MG63 (cell line): ENCODE measurements at regions not wholly inside any gene's neighbourhood (a gene's known extent, or its start where the extent isn't known, plus 50 kb on each side); places are given as distances from the start of the nearest gene placed in this dataset.

ENCODE experiments used
- DNase-seq: peaks from one replicate; pipeline ENCODE4 v3.0.0-alpha.2; 2020
- H3K27me3 ChIP-seq: fragments of 250-450 bp; sonication (Bioruptor Pico); 2 replicates; pipeline ENCODE4 v1.5.1; 2020; ENCODE audit warnings: mild to moderate bottlenecking, moderate library complexity
- H3K36me3 ChIP-seq: fragments of 250-450 bp; sonication (Bioruptor Pico); 2 replicates; pipeline ENCODE4 v1.5.1; 2020; ENCODE audit warnings: mild to moderate bottlenecking, moderate library complexity
- H3K4me3 ChIP-seq: fragments of 250-450 bp; sonication (Bioruptor Pico); 2 replicates; pipeline ENCODE4 v1.5.1; 2020; ENCODE audit warnings: mild to moderate bottlenecking, moderate library complexity
- H3K9me3 ChIP-seq: fragments of 250-450 bp; sonication (Bioruptor Pico); 2 replicates; pipeline ENCODE4 v1.5.1; 2020; ENCODE audit warnings: mild to moderate bottlenecking, moderate library complexity

DNA sequence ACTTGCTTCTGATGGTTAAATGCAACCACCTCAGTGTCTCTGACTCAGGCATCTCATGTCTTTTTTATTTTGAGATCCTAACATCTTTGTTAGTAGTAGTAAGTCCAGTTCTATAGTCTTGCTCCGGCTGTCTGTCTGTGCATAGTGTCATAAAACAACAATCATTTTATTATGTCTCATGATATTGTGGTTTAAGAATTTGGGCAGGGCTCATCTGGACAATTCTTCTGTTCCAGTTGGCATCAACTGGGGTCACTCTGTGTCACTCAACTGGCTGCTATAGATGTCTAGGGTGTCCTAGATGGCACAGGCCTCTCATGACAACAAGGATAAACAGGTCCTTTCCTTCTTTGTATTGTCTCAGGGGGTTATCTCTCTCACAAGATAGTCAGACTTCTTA is 299.6 kb upstream of the ZNF521 start:
- H3K9me3 ChIP-seq: peaks cover 7% of the 10 kb centered on the region
- H3K4me3 ChIP-seq: no peak overlapping the region
- H3K36me3 ChIP-seq: no peaks in the 10 kb centered on the region
- no peaks in the 10 kb centered on the region for H3K27me3 ChIP-seq
- no peak for DNase-seq

- peaks cover 10% of the 10 kb centered on the region for H3K9me3 ChIP-seq
- H3K4me3 ChIP-seq: no peak overlapping the region
- peak; percentile 66 for DNase-seq
- H3K27me3 ChIP-seq: no peaks in the 10 kb centered on the region
- no peaks in the 10 kb centered on the region for H3K36me3 ChIP-seq
Measured at GRCh38 chr18:25650201-25650941, 298.4 kb upstream of the ZNF521 start.

GRCh38 chr18:25648716-25649260 is 296.8 kb upstream of the ZNF521 start:
- Histone ChIP-seq H3K9me3 (peaks cover 10% of the 10 kb centered on the region), H3K36me3 (no peaks in the 10 kb centered on the region), H3K27me3 (no peaks in the 10 kb centered on the region), H3K4me3 (no peak overlapping the region)
- no peak for DNase-seq

DNA sequence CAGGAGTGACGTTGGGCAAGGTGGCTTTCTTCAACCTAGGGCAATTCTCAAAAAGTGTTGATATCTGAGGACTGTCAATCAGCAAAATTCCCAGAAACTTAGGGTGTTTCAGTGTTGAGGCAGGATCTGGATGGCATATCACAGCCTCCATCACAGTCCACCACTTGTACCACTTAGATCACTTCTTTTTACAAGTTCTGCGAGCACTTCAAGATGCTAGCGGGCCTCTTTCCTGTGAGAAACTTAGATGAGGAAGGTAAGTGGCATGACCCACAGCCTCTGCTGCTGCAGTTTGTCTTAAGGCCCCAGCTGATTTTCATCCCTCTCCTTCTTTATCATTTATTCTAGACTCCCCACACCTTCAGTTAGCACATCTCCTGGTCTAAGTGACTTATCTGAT is 295.4 kb upstream of the ZNF521 start:
- no peak for DNase-seq
- no peaks in the 10 kb centered on the region for H3K27me3 ChIP-seq
- H3K36me3 ChIP-seq: no peaks in the 10 kb centered on the region
- H3K9me3 ChIP-seq: peaks cover 10% of the 10 kb centered on the region
- no peak overlapping the region for H3K4me3 ChIP-seq

DNA sequence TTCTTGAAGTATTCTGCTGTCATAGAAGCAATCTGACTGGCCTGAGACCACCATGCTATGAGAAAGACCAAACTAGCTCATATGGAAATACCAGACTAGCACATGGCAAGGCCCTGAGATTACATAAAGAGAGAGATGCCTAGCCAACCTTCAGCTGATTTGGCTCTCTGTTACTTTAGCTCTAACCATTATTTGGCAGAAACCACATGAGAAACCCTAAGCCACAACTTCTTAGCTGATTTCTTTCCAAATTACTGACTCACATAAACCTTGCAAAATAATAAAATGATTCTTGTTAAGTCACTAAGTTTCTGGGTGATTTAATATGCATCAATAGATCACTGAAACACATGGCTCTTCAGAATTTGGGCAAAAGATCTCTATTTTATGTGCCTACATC is 295.0 kb upstream of the ZNF521 start:
- H3K27me3 ChIP-seq: no peaks in the 10 kb centered on the region
- DNase-seq: no peak
- H3K9me3 ChIP-seq: peaks cover 10% of the 10 kb centered on the region
- no peaks in the 10 kb centered on the region for H3K36me3 ChIP-seq
- H3K4me3 ChIP-seq: no peak overlapping the region

DNA sequence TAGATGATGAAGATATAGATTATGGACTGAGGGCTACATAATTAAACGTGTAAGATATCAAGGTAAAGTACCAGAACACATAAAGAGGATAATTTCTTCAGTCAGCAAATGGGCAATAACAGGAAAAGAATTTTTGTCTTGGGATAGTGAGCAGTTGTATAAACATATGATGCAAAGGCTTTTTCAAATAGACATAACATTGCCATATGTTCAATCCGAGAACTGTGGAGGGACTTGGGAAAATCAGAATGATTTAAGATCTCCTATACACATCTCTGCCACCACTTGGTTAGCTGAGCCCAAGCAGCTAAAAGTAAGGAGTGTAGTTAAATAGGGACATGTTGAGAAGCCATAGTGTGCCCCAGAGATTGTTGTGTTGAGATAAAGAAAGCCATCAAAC is 287.6 kb upstream of the ZNF521 start:
- DNase-seq: no peak
- Histone ChIP-seq H3K27me3 (no peaks in the 10 kb centered on the region), H3K4me3 (no peak overlapping the region), H3K9me3 (no peaks in the 10 kb centered on the region), H3K36me3 (no peaks in the 10 kb centered on the region)

DNA sequence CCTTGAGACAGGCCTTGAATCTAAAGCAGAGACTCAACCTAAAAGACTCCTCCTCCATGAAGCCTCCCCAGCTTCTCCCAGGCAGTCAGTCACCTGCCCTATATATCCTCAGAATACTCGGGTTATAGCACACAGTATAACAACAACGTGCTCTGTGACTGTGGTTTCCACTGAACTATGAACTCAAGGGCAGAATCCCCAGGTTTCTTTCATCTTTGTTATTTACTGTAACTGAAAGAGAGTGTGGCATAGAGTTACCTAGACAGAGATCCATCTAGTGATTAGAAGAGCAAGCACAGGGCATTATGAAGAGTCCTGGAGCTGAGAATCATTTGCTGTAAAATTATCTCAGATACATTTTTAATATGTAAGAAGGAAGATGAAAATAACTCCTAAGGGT is 281.6 kb upstream of the ZNF521 start:
- DNase-seq: no peak
- H3K36me3 ChIP-seq: no peaks in the 10 kb centered on the region
- no peaks in the 10 kb centered on the region for H3K9me3 ChIP-seq
- no peaks in the 10 kb centered on the region for H3K27me3 ChIP-seq
- H3K4me3 ChIP-seq: no peak overlapping the region

DNA sequence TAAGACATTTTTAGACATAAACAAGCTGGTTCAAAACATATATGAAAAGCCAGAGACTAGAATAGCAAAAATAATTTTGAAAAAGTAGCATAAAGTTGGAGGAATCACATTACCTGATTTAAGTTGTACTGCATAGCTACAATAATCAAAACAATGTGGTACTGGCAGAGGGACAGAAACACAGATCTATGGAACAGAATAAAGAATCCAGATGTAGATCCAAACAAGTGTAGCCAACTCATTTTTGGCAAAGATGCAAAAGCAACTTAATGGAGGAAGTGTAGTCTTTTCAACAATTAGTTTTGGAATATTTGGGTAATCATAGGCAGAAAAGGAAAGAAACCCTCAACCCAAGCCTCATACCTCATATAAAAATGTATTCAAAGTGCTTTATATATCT is 278.7 kb upstream of the ZNF521 start:
- Histone ChIP-seq H3K9me3 (peaks cover 2% of the 10 kb centered on the region; the same call in 1 of the 2 replicates), H3K36me3 (no peaks in the 10 kb centered on the region), H3K27me3 (no peaks in the 10 kb centered on the region), H3K4me3 (no peak overlapping the region)
- no peak for DNase-seq

GRCh38 chr18:25621682-25622081 is 269.7 kb upstream of the ZNF521 start:
- DNase-seq: no peak

DNA sequence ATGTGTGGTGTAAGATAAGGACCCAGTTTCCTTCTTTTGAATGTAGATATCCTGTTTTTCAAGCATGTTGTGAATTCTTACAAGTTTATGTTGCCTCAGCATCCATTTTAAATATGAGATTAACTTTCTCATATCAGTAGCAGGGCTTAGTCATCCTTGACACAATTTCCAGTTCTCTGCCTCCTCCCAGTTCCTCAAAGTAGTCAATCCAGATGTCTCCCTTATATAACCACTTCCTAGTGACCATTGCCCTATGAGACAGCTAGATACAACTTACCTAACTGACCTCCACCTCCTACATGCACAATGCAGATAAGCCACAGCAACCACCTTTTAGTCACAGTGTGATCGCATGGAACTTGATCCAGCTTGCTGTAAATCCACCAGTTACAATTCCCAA is 269.2 kb upstream of the ZNF521 start:
- H3K36me3 ChIP-seq: no peaks in the 10 kb centered on the region
- H3K4me3 ChIP-seq: no peak overlapping the region
- H3K9me3 ChIP-seq: no peaks in the 10 kb centered on the region
- no peaks in the 10 kb centered on the region for H3K27me3 ChIP-seq
- no peak for DNase-seq

More at GRCh38 chr18:25621682-25622081, 269.7 kb upstream of the ZNF521 start:
- Histone ChIP-seq H3K4me3 (no peak overlapping the region), H3K36me3 (no peaks in the 10 kb centered on the region), H3K27me3 (no peaks in the 10 kb centered on the region), H3K9me3 (no peaks in the 10 kb centered on the region)

- Histone ChIP-seq H3K9me3 (no peaks in the 10 kb centered on the region), H3K4me3 (no peak overlapping the region), H3K27me3 (no peaks in the 10 kb centered on the region), H3K36me3 (no peaks in the 10 kb centered on the region)
- DNase-seq: no peak
Measured at GRCh38 chr18:25614168-25614567, 262.2 kb upstream of the ZNF521 start.

- no peak for DNase-seq
- H3K36me3 ChIP-seq: no peaks in the 10 kb centered on the region
- H3K27me3 ChIP-seq: no peaks in the 10 kb centered on the region
- H3K4me3 ChIP-seq: no peak overlapping the region
- no peaks in the 10 kb centered on the region for H3K9me3 ChIP-seq
Measured at GRCh38 chr18:25612466-25612865, 260.5 kb upstream of the ZNF521 start.

GRCh38 chr18:25608091-25608490 is 256.1 kb upstream of the ZNF521 start:
- DNase-seq: no peak
- Histone ChIP-seq H3K27me3 (no peaks in the 10 kb centered on the region), H3K9me3 (no peaks in the 10 kb centered on the region), H3K4me3 (no peak overlapping the region), H3K36me3 (no peaks in the 10 kb centered on the region)

GRCh38 chr18:25604894-25605597 is 253.1 kb upstream of the ZNF521 start:
- Histone ChIP-seq H3K27me3 (no peaks in the 10 kb centered on the region), H3K36me3 (no peaks in the 10 kb centered on the region), H3K4me3 (no peak overlapping the region), H3K9me3 (no peaks in the 10 kb centered on the region)
- no peak for DNase-seq

GRCh38 chr18:25604196-25604893 is 252.4 kb upstream of the ZNF521 start:
- Histone ChIP-seq H3K36me3 (no peaks in the 10 kb centered on the region), H3K27me3 (no peaks in the 10 kb centered on the region), H3K4me3 (no peak overlapping the region), H3K9me3 (no peaks in the 10 kb centered on the region)
- no peak for DNase-seq

DNA sequence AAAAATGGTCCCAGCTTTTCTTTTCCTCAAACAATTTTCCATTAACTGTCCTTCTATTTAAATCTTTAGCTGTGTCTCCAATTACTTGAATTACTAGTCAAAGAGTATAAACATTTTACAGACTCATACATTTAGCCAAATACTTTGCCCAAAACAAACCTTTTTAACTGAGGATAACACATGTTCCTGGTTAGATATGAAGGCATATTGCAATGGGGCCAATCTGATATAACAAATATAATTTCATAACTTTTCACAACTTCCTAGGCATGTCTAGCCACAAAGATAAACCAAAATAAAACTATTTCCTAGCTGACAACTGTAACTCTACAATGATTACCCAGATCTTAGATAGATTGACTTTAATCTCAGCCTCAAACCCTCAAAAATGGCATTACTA is 247.5 kb upstream of the ZNF521 start:
- no peaks in the 10 kb centered on the region for H3K36me3 ChIP-seq
- no peak overlapping the region for H3K4me3 ChIP-seq
- no peaks in the 10 kb centered on the region for H3K27me3 ChIP-seq
- H3K9me3 ChIP-seq: no peaks in the 10 kb centered on the region
- no peak for DNase-seq

GRCh38 chr18:25597476-25597875 is 245.5 kb upstream of the ZNF521 start:
- DNase-seq: no peak
- no peak overlapping the region for H3K4me3 ChIP-seq
- no peaks in the 10 kb centered on the region for H3K9me3 ChIP-seq
- no peaks in the 10 kb centered on the region for H3K36me3 ChIP-seq
- H3K27me3 ChIP-seq: no peaks in the 10 kb centered on the region
